GM19438 (cell line): ENCODE measurements at regions not wholly inside any gene's neighbourhood (a gene's known extent, or its start where the extent isn't known, plus 50 kb on each side); places are given as distances from the start of the nearest gene placed in this dataset.

Experiments used
- ATAC-seq: cut with Tn5 transposase; IDR thresholded peaks from one replicate; pipeline ENCODE4 v1.9.1; 2021; ENCODE audit warnings: low read depth; ENCODE audit not compliant: unreplicated experiment

GRCh38 chr7:16235147-16236114, 185.9 kb downstream of the CRPPA start:
- ATAC-seq, result no peak

GRCh38 chr7:16234493-16235146, 186.7 kb downstream of the CRPPA start:
- no peak for ATAC-seq

GRCh38 chr7:16233517-16233916, 187.8 kb downstream of the CRPPA start:
- ATAC-seq, result no peak

- ATAC-seq, result no peak
Observed at GRCh38 chr7:16232273-16232672, 189.1 kb downstream of the CRPPA start.

- ATAC-seq, result no peak
Observed at GRCh38 chr7:16223963-16224707, 197.2 kb downstream of the CRPPA start.

GRCh38 chr7:16212610-16213009, 208.7 kb downstream of the CRPPA start:
- ATAC-seq, result no peak

GRCh38 chr7:16212032-16212431, 209.3 kb downstream of the CRPPA start:
- no peak for ATAC-seq

- no peak for ATAC-seq
Observed at GRCh38 chr7:16211402-16211925, 209.9 kb downstream of the CRPPA start.

GRCh38 chr7:16210171-16210570, 211.2 kb downstream of the CRPPA start:
- no peak for ATAC-seq

- ATAC-seq, result no peak
Observed at GRCh38 chr7:16207321-16207720, 214.0 kb downstream of the CRPPA start.

GRCh38 chr7:16205466-16205865, 215.9 kb downstream of the CRPPA start:
- ATAC-seq, result no peak

- no peak for ATAC-seq
Observed at GRCh38 chr7:16204953-16205352, 216.4 kb downstream of the CRPPA start.

- ATAC-seq, result no peak
Observed at GRCh38 chr7:16203065-16203464, 218.3 kb downstream of the CRPPA start.

- ATAC-seq, result no peak
Observed at GRCh38 chr7:16202303-16202702, 219.0 kb downstream of the CRPPA start.

- ATAC-seq, result no peak
Observed at GRCh38 chr7:16200591-16200990, 220.7 kb downstream of the CRPPA start.

GRCh38 chr7:16193631-16194030, 227.7 kb downstream of the CRPPA start:
- ATAC-seq, result no peak

GRCh38 chr7:16189026-16189715, 232.2 kb downstream of the CRPPA start:
- no peak for ATAC-seq

- ATAC-seq, result no peak
Observed at GRCh38 chr7:16187131-16187530, 234.2 kb downstream of the CRPPA start.

GRCh38 chr7:16178585-16178984, 242.8 kb downstream of the CRPPA start:
- ATAC-seq, result no peak

GRCh38 chr7:16178092-16178491, 243.2 kb downstream of the CRPPA start:
- ATAC-seq, result no peak
